Esophagus muscularis mucosa (tissue), 4 donors: ENCODE measurements at regions not wholly inside any gene's neighbourhood (a gene's known extent, or its start where the extent isn't known, plus 50 kb on each side); places are given as distances from the start of the nearest gene placed in this dataset.

Experiments used
- CTCF ChIP-seq, 3 experiments: fragments of 200-600 bp in 2 of 3; fragments of 450-650 bp in 1 of 3; sonication (generic) in 2 of 3; IDR thresholded peaks; one replicate each; pipeline ENCODE4 v1.5.1; 2017 to 2019; ENCODE audit warnings: antibody characterized with exemption in 3 of 3, mild to moderate bottlenecking in 2 of 3, moderate library complexity in 1 of 3
- EP300 ChIP-seq: sonication (generic); formaldehyde crosslinking; IDR thresholded peaks from one replicate; pipeline ENCODE4 v1.6.1; 2017; ENCODE audit warnings: antibody characterized with exemption
- POLR2A ChIP-seq: fragments of 450-650 bp; IDR thresholded peaks from one replicate; pipeline ENCODE4 v1.6.1; 2017; ENCODE audit warnings: antibody characterized with exemption, moderate library complexity, mild to moderate bottlenecking, low read depth
- POLR2AphosphoS5 ChIP-seq, 2 donors: sonication (generic); formaldehyde crosslinking; IDR thresholded peaks; one replicate each; pipeline ENCODE4 v1.6.1; 2017; ENCODE audit warnings: antibody characterized with exemption in 2 of 2

GRCh38 chr15:48049736-48050135 lies 71.1 kb upstream of the SLC24A5 start:
- TF ChIP-seq CTCF (IDR thresholded peaks at IDR 0.05) (no peak), POLR2AphosphoS5 (IDR thresholded peaks at IDR 0.05) (no peak), POLR2A (no peak), EP300 (no peak)
